ENCODE measurements at regions not wholly inside any gene's neighbourhood (a gene's known extent, or its start where the extent isn't known, plus 50 kb on each side); places are given as distances from the start of the nearest gene placed in this dataset.

DNA sequence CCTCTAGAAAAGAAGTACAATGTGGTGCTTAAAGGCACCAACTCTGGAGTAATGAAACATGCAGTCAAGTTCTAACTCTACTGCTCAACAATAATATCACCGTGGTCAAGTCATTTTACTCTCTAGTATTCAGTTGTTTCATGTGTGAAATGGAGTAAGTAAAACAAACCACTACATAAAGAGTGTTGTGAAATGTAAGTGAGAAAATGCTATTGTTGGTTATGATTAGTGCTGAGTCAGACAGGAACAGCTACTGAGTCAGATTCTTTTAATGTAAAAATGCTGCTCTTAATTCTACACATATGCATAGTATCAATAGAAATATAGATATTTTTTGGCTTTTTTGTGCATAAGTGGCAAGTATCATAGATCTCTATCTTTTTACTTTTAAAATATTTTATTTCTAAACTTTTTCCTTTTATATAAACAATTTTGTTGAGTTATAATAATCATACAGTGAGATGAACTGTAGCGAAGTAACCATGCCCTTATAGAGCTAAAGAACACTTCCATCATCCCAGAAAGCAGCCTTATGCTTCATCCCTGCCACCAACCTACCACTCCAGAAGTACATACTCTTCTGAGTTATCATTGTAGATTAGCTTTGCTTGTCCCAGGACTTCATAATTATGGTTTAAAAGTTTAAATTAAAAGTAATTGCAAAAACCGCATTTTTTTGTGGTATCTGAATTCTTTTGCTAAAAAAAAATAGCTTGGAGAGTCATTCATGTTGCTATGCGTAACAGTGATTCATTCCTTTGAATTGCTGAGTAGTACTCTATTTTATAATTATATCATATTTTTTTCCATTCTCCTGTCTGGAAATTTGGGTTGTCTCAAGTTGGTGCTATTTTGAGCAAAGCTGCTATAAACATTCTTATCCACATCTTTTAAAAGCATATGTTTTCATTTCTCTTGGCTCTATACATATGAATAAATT is 548.2 kb upstream of the CLINT1 start:
- ATAC-seq (no peak), DNase-seq (ENCODE audit: low spot score) (no peak)
- POLR2A ChIA-PET: interaction anchor here (0.6 kb wide), 1 partner anchor 663 kb away, joined by 3 read pairs; no protein-coding TSS in a partner anchor
- Mint-ChIP-seq H3K27ac (no peak overlapping the region), H3K4me1 (no peaks in the 10 kb centered on the region), H3K9me3 (peaks cover 29% of the 10 kb centered on the region), H3K36me3 (peaks cover 11% of the 10 kb centered on the region), H3K27me3 (ENCODE audit: low read depth) (no peaks in the 10 kb centered on the region), H3K4me3 (no peak overlapping the region)
- no peak for TF ChIP-seq SMAD3 (CRISPR knock-in tag; IDR thresholded peaks at IDR 0.05; ENCODE audit: borderline replicate concordance)
- TF ChIP-seq TP53 (CRISPR knock-in tag; IDR thresholded peaks at IDR 0.05): no peak
- TF ChIP-seq, protein P1, sequence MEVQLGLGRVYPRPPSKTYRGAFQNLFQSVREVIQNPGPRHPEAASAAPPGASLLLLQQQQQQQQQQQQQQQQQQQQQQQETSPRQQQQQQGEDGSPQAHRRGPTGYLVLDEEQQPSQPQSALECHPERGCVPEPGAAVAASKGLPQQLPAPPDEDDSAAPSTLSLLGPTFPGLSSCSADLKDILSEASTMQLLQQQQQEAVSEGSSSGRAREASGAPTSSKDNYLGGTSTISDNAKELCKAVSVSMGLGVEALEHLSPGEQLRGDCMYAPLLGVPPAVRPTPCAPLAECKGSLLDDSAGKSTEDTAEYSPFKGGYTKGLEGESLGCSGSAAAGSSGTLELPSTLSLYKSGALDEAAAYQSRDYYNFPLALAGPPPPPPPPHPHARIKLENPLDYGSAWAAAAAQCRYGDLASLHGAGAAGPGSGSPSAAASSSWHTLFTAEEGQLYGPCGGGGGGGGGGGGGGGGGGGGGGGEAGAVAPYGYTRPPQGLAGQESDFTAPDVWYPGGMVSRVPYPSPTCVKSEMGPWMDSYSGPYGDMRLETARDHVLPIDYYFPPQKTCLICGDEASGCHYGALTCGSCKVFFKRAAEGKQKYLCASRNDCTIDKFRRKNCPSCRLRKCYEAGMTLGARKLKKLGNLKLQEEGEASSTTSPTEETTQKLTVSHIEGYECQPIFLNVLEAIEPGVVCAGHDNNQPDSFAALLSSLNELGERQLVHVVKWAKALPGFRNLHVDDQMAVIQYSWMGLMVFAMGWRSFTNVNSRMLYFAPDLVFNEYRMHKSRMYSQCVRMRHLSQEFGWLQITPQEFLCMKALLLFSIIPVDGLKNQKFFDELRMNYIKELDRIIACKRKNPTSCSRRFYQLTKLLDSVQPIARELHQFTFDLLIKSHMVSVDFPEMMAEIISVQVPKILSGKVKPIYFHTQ (CRISPR knock-in tag; IDR thresholded peaks at IDR 0.05): no peak
- TF ChIP-seq, protein P2, sequence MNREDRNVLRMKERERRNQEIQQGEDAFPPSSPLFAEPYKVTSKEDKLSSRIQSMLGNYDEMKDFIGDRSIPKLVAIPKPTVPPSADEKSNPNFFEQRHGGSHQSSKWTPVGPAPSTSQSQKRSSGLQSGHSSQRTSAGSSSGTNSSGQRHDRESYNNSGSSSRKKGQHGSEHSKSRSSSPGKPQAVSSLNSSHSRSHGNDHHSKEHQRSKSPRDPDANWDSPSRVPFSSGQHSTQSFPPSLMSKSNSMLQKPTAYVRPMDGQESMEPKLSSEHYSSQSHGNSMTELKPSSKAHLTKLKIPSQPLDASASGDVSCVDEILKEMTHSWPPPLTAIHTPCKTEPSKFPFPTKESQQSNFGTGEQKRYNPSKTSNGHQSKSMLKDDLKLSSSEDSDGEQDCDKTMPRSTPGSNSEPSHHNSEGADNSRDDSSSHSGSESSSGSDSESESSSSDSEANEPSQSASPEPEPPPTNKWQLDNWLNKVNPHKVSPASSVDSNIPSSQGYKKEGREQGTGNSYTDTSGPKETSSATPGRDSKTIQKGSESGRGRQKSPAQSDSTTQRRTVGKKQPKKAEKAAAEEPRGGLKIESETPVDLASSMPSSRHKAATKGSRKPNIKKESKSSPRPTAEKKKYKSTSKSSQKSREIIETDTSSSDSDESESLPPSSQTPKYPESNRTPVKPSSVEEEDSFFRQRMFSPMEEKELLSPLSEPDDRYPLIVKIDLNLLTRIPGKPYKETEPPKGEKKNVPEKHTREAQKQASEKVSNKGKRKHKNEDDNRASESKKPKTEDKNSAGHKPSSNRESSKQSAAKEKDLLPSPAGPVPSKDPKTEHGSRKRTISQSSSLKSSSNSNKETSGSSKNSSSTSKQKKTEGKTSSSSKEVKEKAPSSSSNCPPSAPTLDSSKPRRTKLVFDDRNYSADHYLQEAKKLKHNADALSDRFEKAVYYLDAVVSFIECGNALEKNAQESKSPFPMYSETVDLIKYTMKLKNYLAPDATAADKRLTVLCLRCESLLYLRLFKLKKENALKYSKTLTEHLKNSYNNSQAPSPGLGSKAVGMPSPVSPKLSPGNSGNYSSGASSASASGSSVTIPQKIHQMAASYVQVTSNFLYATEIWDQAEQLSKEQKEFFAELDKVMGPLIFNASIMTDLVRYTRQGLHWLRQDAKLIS (CRISPR knock-in tag; IDR thresholded peaks at IDR 0.05; ENCODE audit: borderline replicate concordance): no peak
- TF ChIP-seq CREB1 (CRISPR knock-in tag; IDR thresholded peaks at IDR 0.05): no peak
- TF ChIP-seq GTF2I (CRISPR knock-in tag; conservative IDR thresholded peaks at IDR 0.05): no peak
- TF ChIP-seq, protein P3, sequence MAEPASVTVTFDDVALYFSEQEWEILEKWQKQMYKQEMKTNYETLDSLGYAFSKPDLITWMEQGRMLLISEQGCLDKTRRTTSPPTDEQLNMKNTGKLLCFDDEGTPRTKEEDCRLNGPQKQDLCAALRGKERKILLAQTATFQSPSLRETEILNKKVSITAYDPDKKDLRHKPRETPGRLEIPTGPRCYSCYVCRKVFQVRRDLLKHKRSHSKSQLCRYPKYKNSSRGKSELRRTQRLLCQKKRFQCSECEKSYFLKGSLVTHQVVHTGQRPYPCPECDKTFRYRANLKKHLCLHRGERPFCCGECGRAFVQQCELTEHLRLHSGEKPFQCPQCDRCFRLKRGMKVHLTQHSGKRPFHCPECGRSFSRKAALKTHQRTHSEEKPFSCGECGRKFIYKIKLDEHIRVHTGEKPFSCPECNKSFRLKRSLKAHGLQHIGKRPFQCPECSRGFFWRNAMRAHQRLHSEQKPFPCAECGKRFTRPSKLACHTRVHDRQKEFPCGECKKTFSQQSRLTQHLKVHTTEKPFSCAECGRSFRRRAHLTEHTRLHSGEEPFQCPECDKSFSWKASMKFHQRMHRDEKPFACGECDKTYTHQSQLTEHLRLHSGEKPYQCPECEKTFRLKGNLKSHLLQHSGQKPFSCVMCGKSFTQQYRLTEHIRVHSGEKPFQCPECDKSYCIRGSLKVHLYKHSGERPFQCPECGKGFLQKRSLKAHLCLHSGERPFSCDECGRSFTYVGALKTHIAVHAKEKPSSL (CRISPR knock-in tag; conservative IDR thresholded peaks at IDR 0.05): no peak
- TF ChIP-seq, protein P4, sequence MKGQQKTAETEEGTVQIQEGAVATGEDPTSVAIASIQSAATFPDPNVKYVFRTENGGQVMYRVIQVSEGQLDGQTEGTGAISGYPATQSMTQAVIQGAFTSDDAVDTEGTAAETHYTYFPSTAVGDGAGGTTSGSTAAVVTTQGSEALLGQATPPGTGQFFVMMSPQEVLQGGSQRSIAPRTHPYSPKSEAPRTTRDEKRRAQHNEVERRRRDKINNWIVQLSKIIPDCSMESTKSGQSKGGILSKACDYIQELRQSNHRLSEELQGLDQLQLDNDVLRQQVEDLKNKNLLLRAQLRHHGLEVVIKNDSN (CRISPR knock-in tag; IDR thresholded peaks at IDR 0.05): no peak
- CTCF ChIA-PET: no interaction called here

DNA sequence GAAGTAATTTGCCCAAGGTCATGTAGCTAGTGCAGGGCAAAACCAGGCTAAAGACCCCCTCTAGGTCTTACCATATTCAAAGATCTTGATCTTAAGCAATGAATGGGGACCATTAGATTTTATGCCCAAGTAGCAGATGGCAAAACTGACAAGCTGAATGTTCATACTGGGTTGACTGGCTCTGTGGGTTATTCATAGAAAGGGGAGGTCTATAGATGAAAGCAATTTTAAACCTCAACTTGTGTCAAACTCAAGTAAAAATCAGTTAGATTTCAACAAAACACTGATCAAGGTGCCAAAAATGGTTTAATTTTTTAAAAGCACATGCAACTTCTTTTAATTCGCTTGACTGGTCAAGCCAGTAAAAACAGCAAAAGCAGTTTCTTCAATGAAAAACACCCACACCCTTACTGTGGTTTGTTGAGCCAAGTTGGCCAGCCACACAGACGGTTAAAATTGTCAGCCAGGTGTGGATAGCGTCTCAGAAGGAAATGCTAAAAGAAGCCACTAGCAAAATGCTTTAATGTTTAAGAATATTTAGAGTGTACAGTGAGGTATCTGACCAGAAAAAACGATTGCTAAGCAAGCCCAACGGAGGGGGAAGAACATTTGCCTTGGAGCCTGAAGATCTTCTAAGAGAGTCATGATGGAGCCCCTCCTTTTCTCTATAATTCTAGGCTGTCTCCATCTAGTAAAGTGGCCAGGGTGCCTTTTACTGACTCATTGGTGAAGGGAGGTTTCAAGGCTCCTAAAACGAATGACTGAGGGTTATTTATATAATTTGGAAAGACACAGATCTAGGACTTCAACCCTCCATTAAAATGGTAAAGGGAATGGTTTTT is 539.6 kb upstream of the CLINT1 start:
- peaks cover 6% of the 10 kb centered on the region for H3K36me3 Mint-ChIP-seq
- no peak overlapping the region for H3K27ac Mint-ChIP-seq
- no peak overlapping the region for H3K4me3 Mint-ChIP-seq
- CTCF ChIA-PET: no interaction called here
- DNase-seq (ENCODE audit: low spot score): no peak
- no peak for ATAC-seq
- POLR2A ChIA-PET: no interaction called here
- H3K4me1 Mint-ChIP-seq: no peaks in the 10 kb centered on the region
- peaks cover 12% of the 10 kb centered on the region for H3K9me3 Mint-ChIP-seq
- H3K27me3 Mint-ChIP-seq (ENCODE audit: low read depth): no peaks in the 10 kb centered on the region
- TF ChIP-seq, protein P5, sequence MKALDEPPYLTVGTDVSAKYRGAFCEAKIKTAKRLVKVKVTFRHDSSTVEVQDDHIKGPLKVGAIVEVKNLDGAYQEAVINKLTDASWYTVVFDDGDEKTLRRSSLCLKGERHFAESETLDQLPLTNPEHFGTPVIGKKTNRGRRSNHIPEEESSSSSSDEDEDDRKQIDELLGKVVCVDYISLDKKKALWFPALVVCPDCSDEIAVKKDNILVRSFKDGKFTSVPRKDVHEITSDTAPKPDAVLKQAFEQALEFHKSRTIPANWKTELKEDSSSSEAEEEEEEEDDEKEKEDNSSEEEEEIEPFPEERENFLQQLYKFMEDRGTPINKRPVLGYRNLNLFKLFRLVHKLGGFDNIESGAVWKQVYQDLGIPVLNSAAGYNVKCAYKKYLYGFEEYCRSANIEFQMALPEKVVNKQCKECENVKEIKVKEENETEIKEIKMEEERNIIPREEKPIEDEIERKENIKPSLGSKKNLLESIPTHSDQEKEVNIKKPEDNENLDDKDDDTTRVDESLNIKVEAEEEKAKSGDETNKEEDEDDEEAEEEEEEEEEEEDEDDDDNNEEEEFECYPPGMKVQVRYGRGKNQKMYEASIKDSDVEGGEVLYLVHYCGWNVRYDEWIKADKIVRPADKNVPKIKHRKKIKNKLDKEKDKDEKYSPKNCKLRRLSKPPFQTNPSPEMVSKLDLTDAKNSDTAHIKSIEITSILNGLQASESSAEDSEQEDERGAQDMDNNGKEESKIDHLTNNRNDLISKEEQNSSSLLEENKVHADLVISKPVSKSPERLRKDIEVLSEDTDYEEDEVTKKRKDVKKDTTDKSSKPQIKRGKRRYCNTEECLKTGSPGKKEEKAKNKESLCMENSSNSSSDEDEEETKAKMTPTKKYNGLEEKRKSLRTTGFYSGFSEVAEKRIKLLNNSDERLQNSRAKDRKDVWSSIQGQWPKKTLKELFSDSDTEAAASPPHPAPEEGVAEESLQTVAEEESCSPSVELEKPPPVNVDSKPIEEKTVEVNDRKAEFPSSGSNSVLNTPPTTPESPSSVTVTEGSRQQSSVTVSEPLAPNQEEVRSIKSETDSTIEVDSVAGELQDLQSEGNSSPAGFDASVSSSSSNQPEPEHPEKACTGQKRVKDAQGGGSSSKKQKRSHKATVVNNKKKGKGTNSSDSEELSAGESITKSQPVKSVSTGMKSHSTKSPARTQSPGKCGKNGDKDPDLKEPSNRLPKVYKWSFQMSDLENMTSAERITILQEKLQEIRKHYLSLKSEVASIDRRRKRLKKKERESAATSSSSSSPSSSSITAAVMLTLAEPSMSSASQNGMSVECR (CRISPR knock-in tag; IDR thresholded peaks at IDR 0.05; ENCODE audit: borderline replicate concordance): no peak
- TF ChIP-seq ETV6 (CRISPR knock-in tag; IDR thresholded peaks at IDR 0.05) (no peak), SMAD3 (CRISPR knock-in tag; IDR thresholded peaks at IDR 0.05; ENCODE audit: borderline replicate concordance) (no peak), ZNF138 (CRISPR knock-in tag; conservative IDR thresholded peaks at IDR 0.05) (no peak), ATF1 (CRISPR knock-in tag; IDR thresholded peaks at IDR 0.05) (no peak), PRRX2 (CRISPR knock-in tag; IDR thresholded peaks at IDR 0.05) (no peak), OVOL2 (CRISPR knock-in tag; IDR thresholded peaks at IDR 0.05; ENCODE audit: borderline replicate concordance) (no peak), MXD4 (CRISPR knock-in tag; IDR thresholded peaks at IDR 0.05; ENCODE audit: borderline replicate concordance) (no peak), GTF2I (CRISPR knock-in tag; conservative IDR thresholded peaks at IDR 0.05) (no peak), NR2C2 (CRISPR knock-in tag; IDR thresholded peaks at IDR 0.05) (no peak), CREB1 (CRISPR knock-in tag; IDR thresholded peaks at IDR 0.05) (no peak)
- TF ChIP-seq, protein P6, sequence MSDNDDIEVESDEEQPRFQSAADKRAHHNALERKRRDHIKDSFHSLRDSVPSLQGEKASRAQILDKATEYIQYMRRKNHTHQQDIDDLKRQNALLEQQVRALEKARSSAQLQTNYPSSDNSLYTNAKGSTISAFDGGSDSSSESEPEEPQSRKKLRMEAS (CRISPR knock-in tag; IDR thresholded peaks at IDR 0.05): no peak

Data from WTC11 (cell line).